Left lung (tissue), 4 donors: ENCODE measurements at regions not wholly inside any gene's neighbourhood (a gene's known extent, or its start where the extent isn't known, plus 50 kb on each side); places are given as distances from the start of the nearest gene placed in this dataset.

Experiments used
- ATAC-seq: fragments of 200-7000 bp; cut with Tn5 transposase; one replicate; pipeline ENCODE4 v1.9.1; 2020; ENCODE audit warnings: moderate library complexity
- DNase-seq, 4 donors: peaks; one replicate each; pipeline ENCODE4 v3.0.0-alpha.2; 2013 to 2020
- H3K27ac ChIP-seq, 2 donors: fragments of 200-600 bp; sonication (generic) in 1 of 2; one replicate each; pipeline versions ENCODE4 v1.5.0 to v1.8.0; 2020 to 2021
- H3K27me3 ChIP-seq, 2 donors: fragments of 200-600 bp; sonication (generic) in 1 of 2; one replicate each; pipeline versions ENCODE4 v1.5.0 to v1.8.0; 2020 to 2021
- H3K36me3 ChIP-seq, 2 donors: fragments of 200-600 bp; sonication (generic) in 1 of 2; one replicate each; pipeline versions ENCODE4 v1.5.0 to v1.8.0; 2020 to 2021
- H3K4me1 ChIP-seq, 2 donors: fragments of 200-600 bp; one replicate each; pipeline ENCODE4 v1.8.0; 2021
- H3K4me3 ChIP-seq, 2 donors: fragments of 200-600 bp; sonication (generic) in 1 of 2; one replicate each; pipeline versions ENCODE4 v1.5.0 to v1.8.0; 2020 to 2021; ENCODE audit warnings: mild to moderate bottlenecking in 1 of 2
- H3K9me3 ChIP-seq, 2 donors: fragments of 200-600 bp; sonication (generic) in 1 of 2; one replicate each; pipeline versions ENCODE4 v1.5.0 to v1.8.0; 2020 to 2021
- CTCF ChIP-seq, 2 donors: fragments of 200-600 bp; sonication (generic) in 1 of 2; IDR thresholded peaks; one replicate each; pipeline versions ENCODE4 v1.5.0 to v1.8.0; 2021; ENCODE audit warnings: antibody characterized with exemption in 2 of 2
- intact Hi-C, 2 donors: fragments of 100-400 bp; cut with DNase I; formaldehyde crosslinking; loops; one replicate each; pipeline versions ENCODE4 v1.11.2 to v1.14.2; 2022
- donor health status: DM: no; HTN: yes; CAD: no.
- donor health status: DM: no; HTN: no; CAD: no.

DNA sequence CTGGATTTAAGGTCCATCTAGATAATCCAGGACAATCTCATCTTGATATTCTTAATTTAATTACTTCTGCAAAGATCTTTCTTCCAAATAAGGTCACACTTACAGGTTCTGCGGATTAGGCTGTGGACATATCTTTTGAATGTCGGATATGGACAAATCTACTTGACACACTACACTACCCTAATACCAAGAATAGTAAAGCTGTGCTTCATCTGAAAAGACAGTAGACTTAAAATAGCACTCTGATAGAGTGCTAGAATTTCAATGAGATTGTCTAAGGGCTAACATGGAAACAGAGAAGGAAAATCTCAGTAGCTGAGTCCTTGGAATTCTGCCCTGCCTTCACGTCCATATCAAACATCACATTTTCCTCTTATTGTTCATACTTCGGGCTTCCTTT is 1238.0 kb downstream of the EPHA7 start:
- Histone ChIP-seq H3K27ac (no peak overlapping the region), H3K9me3 (no peaks in the 10 kb centered on the region), H3K4me3 (no peak overlapping the region), H3K27me3 (no peaks in the 10 kb centered on the region), H3K4me1 (no peaks in the 10 kb centered on the region), H3K36me3 (no peaks in the 10 kb centered on the region)
- no peak for DNase-seq
- no peak for ATAC-seq
- intact Hi-C loops, result no loop called here
- TF ChIP-seq CTCF (IDR thresholded peaks at IDR 0.05), result no peak

DNA sequence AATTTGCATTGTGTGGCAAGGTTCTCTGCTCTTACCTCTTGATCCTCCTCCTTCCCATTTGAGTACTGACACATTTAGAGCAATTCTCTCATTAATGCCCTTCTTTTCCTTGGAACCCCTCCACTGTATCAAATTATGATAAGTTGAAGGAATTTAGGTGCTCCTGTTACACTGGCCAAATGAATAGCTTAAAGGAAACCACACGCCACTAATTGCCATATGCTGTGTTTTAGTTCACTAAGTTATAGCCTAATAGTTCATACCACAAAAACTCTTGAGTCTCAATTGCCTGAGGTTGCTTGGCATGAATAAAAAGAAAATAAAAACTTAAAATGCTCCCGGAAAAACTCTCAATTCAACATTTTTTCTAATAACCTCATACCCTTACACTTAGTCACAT is 1239.3 kb downstream of the EPHA7 start:
- H3K36me3 ChIP-seq, result no peaks in the 10 kb centered on the region
- ATAC-seq, result no peak
- no peaks in the 10 kb centered on the region for H3K9me3 ChIP-seq
- no peak for TF ChIP-seq CTCF (IDR thresholded peaks at IDR 0.05)
- no peaks in the 10 kb centered on the region for H3K27me3 ChIP-seq
- no peak overlapping the region for H3K4me3 ChIP-seq
- intact Hi-C loops, result no loop called here
- DNase-seq, result no peak
- H3K4me1 ChIP-seq, result no peaks in the 10 kb centered on the region
- no peak overlapping the region for H3K27ac ChIP-seq

GRCh38 chr6:92176666-92177065 is 1242.7 kb downstream of the EPHA7 start:
- no peaks in the 10 kb centered on the region for H3K27me3 ChIP-seq
- ATAC-seq (no peak), DNase-seq (no peak)
- no peak overlapping the region for H3K4me3 ChIP-seq
- no peaks in the 10 kb centered on the region for H3K4me1 ChIP-seq
- intact Hi-C loops, result no loop called here
- TF ChIP-seq CTCF (IDR thresholded peaks at IDR 0.05), result no peak
- no peak overlapping the region for H3K27ac ChIP-seq
- no peaks in the 10 kb centered on the region for H3K9me3 ChIP-seq
- H3K36me3 ChIP-seq, result no peaks in the 10 kb centered on the region

GRCh38 chr6:92174398-92175073 is 1244.8 kb downstream of the EPHA7 start:
- ATAC-seq, result no peak
- Histone ChIP-seq H3K27me3 (no peaks in the 10 kb centered on the region), H3K27ac (no peak overlapping the region), H3K4me3 (no peak overlapping the region), H3K36me3 (no peaks in the 10 kb centered on the region), H3K9me3 (no peaks in the 10 kb centered on the region), H3K4me1 (no peaks in the 10 kb centered on the region)
- no peak for TF ChIP-seq CTCF (IDR thresholded peaks at IDR 0.05)
- DNase-seq, result peak in 1 of 4 donors; percentile 20
- intact Hi-C loops, result no loop called here

DNA sequence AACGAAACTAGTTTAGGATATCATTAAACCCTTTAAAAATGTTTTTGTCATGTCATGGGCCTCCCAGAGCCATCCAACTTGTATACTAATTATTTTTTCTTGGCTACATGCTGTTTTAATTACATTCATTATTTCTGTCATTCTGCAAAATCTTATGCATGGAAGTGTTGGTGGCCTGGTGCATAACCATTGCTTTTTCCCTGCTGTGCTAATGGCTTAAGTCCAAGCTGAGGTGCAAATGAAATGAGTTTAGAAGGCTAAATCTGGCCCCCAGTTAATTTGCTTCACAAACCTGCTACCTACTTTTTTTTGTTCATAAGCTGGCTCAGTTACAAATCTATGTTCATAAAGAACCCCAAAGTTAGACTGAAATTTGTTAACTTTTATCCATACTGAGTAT is 1249.9 kb downstream of the EPHA7 start:
- peaks cover 0 to 4% of the 10 kb centered on the region in 2 donors for H3K9me3 ChIP-seq
- ATAC-seq, result no peak
- no peak for TF ChIP-seq CTCF (IDR thresholded peaks at IDR 0.05)

More for the DNA sequence above, 1249.9 kb downstream of the EPHA7 start:
- no peak for DNase-seq
- no peak overlapping the region for H3K27ac ChIP-seq
- H3K27me3 ChIP-seq, result no peaks in the 10 kb centered on the region
- intact Hi-C loops, result no loop called here
- no peaks in the 10 kb centered on the region for H3K36me3 ChIP-seq
- no peaks in the 10 kb centered on the region for H3K4me1 ChIP-seq
- H3K4me3 ChIP-seq, result no peak overlapping the region
